Ascending aorta (tissue), 2 donors: ENCODE measurements at regions not wholly inside any gene's neighbourhood (a gene's known extent, or its start where the extent isn't known, plus 50 kb on each side); places are given as distances from the start of the nearest gene placed in this dataset.
"Not testable (repeated sequence)": the region's sequence is repeated elsewhere in the genome, so short reads cannot be mapped to it uniquely, and the experiment has no call there.

Experiments
- DNase-seq, 2 donors: peaks; one replicate each; pipeline ENCODE4 v3.0.0-alpha.2; 2019; ENCODE audit warnings: low spot score in 2 of 2
- H3K27ac ChIP-seq, 2 donors: fragments of 200-600 bp; sonication (generic); one replicate each; pipeline ENCODE4 v1.5.1; 2016 to 2017; ENCODE audit warnings: mild to moderate bottlenecking in 1 of 2
- H3K27me3 ChIP-seq: fragments of 200-600 bp; sonication (generic); one replicate; pipeline ENCODE4 v1.5.1; 2017
- H3K36me3 ChIP-seq, 2 donors: fragments of 200-600 bp; sonication (generic); one replicate each; pipeline ENCODE4 v1.5.1; 2016
- H3K4me1 ChIP-seq, 2 donors: fragments of 200-600 bp; sonication (generic); one replicate each; pipeline ENCODE4 v1.5.1; 2016 to 2017; ENCODE audit warnings: mild to moderate bottlenecking in 1 of 2
- H3K4me3 ChIP-seq, 2 donors: fragments of 200-600 bp; sonication (generic); one replicate each; pipeline ENCODE4 v1.5.1; 2016 to 2017; ENCODE audit warnings: mild to moderate bottlenecking in 1 of 2
- H3K9me3 ChIP-seq, 2 donors: fragments of 200-600 bp; sonication (generic); one replicate each; pipeline ENCODE4 v1.5.1; 2016
- CTCF ChIP-seq, 3 experiments: fragments of 200-600 bp in 2 of 3; fragments of 450-650 bp in 1 of 3; sonication (generic) in 2 of 3; IDR thresholded peaks; one replicate each; pipeline ENCODE4 v1.5.1; 2016 to 2019; ENCODE audit warnings: antibody characterized with exemption in 3 of 3, mild to moderate bottlenecking in 1 of 3, moderate library complexity in 1 of 3
- intact Hi-C: fragments of 100-400 bp; cut with DNase I; formaldehyde crosslinking; loops from one replicate; pipeline ENCODE4 v1.15.1; 2023

- Histone ChIP-seq H3K27ac (no peak overlapping the region), H3K36me3 (no peaks in the 10 kb centered on the region), H3K4me3 (no peak overlapping the region), H3K27me3 (no peaks in the 10 kb centered on the region), H3K9me3 (no peaks in the 10 kb centered on the region), H3K4me1 (no peaks in the 10 kb centered on the region)
- no peak for DNase-seq
- no peak for TF ChIP-seq CTCF (IDR thresholded peaks at IDR 0.05)
- intact Hi-C loops, result no loop called here
Measured at GRCh38 chrX:118257781-118258180, 88.1 kb upstream of the WDR44 start.

- no peak overlapping the region for H3K27ac ChIP-seq
- no peak for TF ChIP-seq CTCF (IDR thresholded peaks at IDR 0.05)
- intact Hi-C loops, result no loop called here
- DNase-seq, result no peak
- no peaks in the 10 kb centered on the region for H3K4me1 ChIP-seq
- no peaks in the 10 kb centered on the region for H3K27me3 ChIP-seq
- no peaks in the 10 kb centered on the region for H3K9me3 ChIP-seq
- no peak overlapping the region for H3K4me3 ChIP-seq
- no peaks in the 10 kb centered on the region for H3K36me3 ChIP-seq
Measured at GRCh38 chrX:118259213-118259612, 86.7 kb upstream of the WDR44 start.

- no peaks in the 10 kb centered on the region for H3K27me3 ChIP-seq
- intact Hi-C loops, result no loop called here
- no peaks in the 10 kb centered on the region for H3K36me3 ChIP-seq
- H3K4me1 ChIP-seq, result no peaks in the 10 kb centered on the region
- H3K9me3 ChIP-seq, result no peaks in the 10 kb centered on the region
- no peak overlapping the region for H3K4me3 ChIP-seq
- DNase-seq, result no peak
- H3K27ac ChIP-seq, result no peak overlapping the region
- no peak for TF ChIP-seq CTCF (IDR thresholded peaks at IDR 0.05)
Measured at GRCh38 chrX:118261151-118261550, 84.8 kb upstream of the WDR44 start.

GRCh38 chrX:118271775-118272174 is 74.1 kb upstream of the WDR44 start:
- no peaks in the 10 kb centered on the region for H3K4me1 ChIP-seq
- no peaks in the 10 kb centered on the region for H3K27me3 ChIP-seq
- intact Hi-C loops, result no loop called here
- H3K36me3 ChIP-seq, result no peaks in the 10 kb centered on the region
- TF ChIP-seq CTCF (IDR thresholded peaks at IDR 0.05), result no peak
- H3K9me3 ChIP-seq, result no peaks in the 10 kb centered on the region
- no peak overlapping the region for H3K27ac ChIP-seq
- H3K4me3 ChIP-seq, result no peak overlapping the region
- DNase-seq, result no peak

- no peaks in the 10 kb centered on the region for H3K4me1 ChIP-seq
- no peak for TF ChIP-seq CTCF (IDR thresholded peaks at IDR 0.05)
- no peak overlapping the region for H3K4me3 ChIP-seq
- no peaks in the 10 kb centered on the region for H3K9me3 ChIP-seq
- no peak overlapping the region for H3K27ac ChIP-seq
- no peak for DNase-seq
- intact Hi-C loops, result no loop called here
- no peaks in the 10 kb centered on the region for H3K36me3 ChIP-seq
- H3K27me3 ChIP-seq, result no peaks in the 10 kb centered on the region
Measured at GRCh38 chrX:118272242-118272641, 73.7 kb upstream of the WDR44 start.

- Histone ChIP-seq H3K36me3 (no peaks in the 10 kb centered on the region), H3K27me3 (no peaks in the 10 kb centered on the region), H3K4me1 (no peaks in the 10 kb centered on the region), H3K9me3 (no peaks in the 10 kb centered on the region), H3K27ac (no peak overlapping the region), H3K4me3 (no peak overlapping the region)
- no peak for DNase-seq
- intact Hi-C loops, result no loop called here
- no peak for TF ChIP-seq CTCF (IDR thresholded peaks at IDR 0.05)
Measured at GRCh38 chrX:118286066-118286762, 59.7 kb upstream of the WDR44 start.

- H3K36me3 ChIP-seq, H3K27ac ChIP-seq, intact Hi-C loops, H3K4me1 ChIP-seq, H3K4me3 ChIP-seq, DNase-seq, H3K27me3 ChIP-seq, H3K9me3 ChIP-seq: not testable (repeated sequence)
Measured at GRCh38 chrX:118295818-118296217, 50.1 kb upstream of the WDR44 start.
